ENCODE measurements at regions not wholly inside any gene's neighbourhood (a gene's known extent, or its start where the extent isn't known, plus 50 kb on each side); places are given as distances from the start of the nearest gene placed in this dataset.

DNA sequence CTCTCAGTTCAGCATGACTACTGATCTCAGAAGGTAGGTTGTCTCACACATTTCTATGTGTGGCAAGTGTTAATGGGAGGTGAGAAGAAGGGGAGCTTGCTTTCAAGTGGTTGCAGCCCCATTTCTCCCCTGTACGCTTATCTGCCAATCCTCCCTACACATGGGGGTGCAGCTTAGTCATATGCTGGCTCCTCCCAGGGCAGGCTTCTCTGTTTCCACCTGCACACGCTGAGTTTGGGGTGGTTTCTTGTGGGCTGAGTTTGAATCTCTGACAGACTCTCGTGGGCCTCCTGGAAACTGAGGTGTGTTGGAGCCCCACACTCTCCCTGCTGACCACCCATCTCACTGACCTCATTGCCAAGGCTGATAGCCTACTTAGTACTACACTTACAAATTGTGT is 435.8 kb upstream of the MTPN start:
- CTCF ChIA-PET = no interaction called here
- no peak overlapping the region for H3K27ac ChIP-seq (ENCODE audit: insufficient read depth, low read depth, low read length)

DNA sequence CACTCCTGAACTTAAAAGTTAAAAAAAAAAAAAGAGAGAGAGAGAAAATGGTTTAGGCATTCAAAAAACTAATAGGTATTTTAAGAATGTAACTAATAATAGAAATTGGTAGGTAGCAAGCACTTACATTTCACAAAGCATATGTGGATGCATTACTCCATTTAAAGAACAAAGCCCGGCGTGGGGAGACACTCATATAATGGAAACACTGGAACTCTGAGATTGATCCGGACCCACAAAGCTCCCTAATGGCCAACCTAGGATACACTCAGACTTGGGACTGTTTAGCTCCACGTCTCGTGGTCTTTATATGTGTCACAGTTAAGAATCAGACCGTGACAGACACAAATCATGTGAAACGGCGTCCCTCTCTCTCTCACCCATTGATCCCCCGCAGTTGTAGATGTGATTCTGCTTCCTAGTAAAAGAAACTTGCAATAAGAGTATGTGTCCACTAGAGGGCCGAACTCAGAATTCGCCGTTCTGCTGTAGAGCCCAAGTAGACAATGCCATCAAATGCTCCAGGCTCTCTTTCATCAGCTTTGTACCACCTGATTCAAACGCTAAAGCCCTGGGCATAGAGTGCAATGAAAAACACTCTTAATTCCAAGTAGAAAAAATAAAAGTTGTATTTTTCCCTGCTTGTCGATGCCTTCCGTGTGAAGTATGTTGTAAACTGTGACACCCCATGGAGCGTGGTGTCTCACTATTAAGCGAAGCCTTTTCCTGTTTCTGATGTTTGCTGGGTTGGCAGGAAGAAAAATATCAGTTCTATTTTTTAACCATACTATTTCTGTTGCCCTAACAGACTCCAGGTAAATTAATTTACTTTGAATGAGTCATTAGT is 429.0 kb upstream of the MTPN start:
- no peak overlapping the region for H3K9ac ChIP-seq (replicated peaks; ENCODE audit: extremely low read depth, insufficient read depth, low read length)
- DNase-seq (ENCODE audit: low read depth, low spot score) (peak; percentile 48), FAIRE-seq (peak; percentile 88)
- dilution Hi-C loops (cut with MboI; ENCODE audit: extremely low pct_ligation_motif_present, low sequenced_read_pairs) = no loop called here
- POLR2A ChIA-PET = no interaction called here
- H3K4me3 ChIP-seq (replicated peaks in 1 of 3; ENCODE audit: insufficient read depth in 1 of 3, low read depth in 1 of 3, low read length in 3 of 3) = no peak overlapping the region
- H4K20me1 ChIP-seq (replicated peaks; ENCODE audit: control insufficient read depth, extremely low read depth, insufficient read depth, low read length) = no peaks in the 10 kb centered on the region
- intact Hi-C loops (cut with micrococcal nuclease) = loop anchor here (1.0 to 5.0 kb wide), 3 partner anchors 466 to 1048 kb away; no protein-coding TSS in a partner anchor
- H2AFZ ChIP-seq (ENCODE audit: low read depth, low read length) = peak overlapping the region; percentile 51
- BruUV-seq (replicated peaks) = no TSS peak
- CTCF ChIA-PET = interaction anchor here (0.7 to 1.9 kb wide), 3 partner anchors 683 to 1187 kb away, joined by 3 to 13 read pairs (median 6); no protein-coding TSS in a partner anchor
- H3K36me3 ChIP-seq (ENCODE audit: control insufficient read depth in 2 of 2, extremely low read depth in 1 of 2, insufficient read depth in 2 of 2, low read length in 2 of 2) = no peaks in the 10 kb centered on the region
- no peaks in the 10 kb centered on the region for H3K27me3 ChIP-seq (ENCODE audit: control insufficient read depth in 2 of 2, insufficient read depth in 2 of 2, low read length in 2 of 2)
- H3K9me3 ChIP-seq (replicated peaks; ENCODE audit: control insufficient read depth, insufficient read depth, low read length) = no peaks in the 10 kb centered on the region
- TF ChIP-seq EZH2 (IDR thresholded peaks at IDR 0.05; ENCODE audit: borderline replicate concordance, low read depth, low read length, severe bottlenecking) (no peak), GATA2 (IDR thresholded peaks at IDR 0.05; ENCODE audit: insufficient read depth, insufficient read length, low read depth, low read length) (no peak), MYC (IDR thresholded peaks at IDR 0.05; ENCODE audit: low read depth, low read length) (no peak), POLR2A (IDR thresholded peaks at IDR 0.05; ENCODE audit: low read depth, low read length) (no peak), JUN (IDR thresholded peaks at IDR 0.05; ENCODE audit: borderline replicate concordance, insufficient read depth, insufficient read length, low read depth) (no peak), POLR2AphosphoS5 (IDR thresholded peaks at IDR 0.05; ENCODE audit: insufficient read depth, low read depth, low read length) (no peak)
- TF ChIP-seq, protein P1, sequence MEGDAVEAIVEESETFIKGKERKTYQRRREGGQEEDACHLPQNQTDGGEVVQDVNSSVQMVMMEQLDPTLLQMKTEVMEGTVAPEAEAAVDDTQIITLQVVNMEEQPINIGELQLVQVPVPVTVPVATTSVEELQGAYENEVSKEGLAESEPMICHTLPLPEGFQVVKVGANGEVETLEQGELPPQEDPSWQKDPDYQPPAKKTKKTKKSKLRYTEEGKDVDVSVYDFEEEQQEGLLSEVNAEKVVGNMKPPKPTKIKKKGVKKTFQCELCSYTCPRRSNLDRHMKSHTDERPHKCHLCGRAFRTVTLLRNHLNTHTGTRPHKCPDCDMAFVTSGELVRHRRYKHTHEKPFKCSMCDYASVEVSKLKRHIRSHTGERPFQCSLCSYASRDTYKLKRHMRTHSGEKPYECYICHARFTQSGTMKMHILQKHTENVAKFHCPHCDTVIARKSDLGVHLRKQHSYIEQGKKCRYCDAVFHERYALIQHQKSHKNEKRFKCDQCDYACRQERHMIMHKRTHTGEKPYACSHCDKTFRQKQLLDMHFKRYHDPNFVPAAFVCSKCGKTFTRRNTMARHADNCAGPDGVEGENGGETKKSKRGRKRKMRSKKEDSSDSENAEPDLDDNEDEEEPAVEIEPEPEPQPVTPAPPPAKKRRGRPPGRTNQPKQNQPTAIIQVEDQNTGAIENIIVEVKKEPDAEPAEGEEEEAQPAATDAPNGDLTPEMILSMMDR (IDR thresholded peaks at IDR 0.05; ENCODE audit: extremely low read depth in 1 of 2, insufficient read depth in 1 of 2, low read depth in 1 of 2, low read length in 2 of 2) = peak; percentile 55 to 67
- no peaks in the 10 kb centered on the region for H3K9me1 ChIP-seq (replicated peaks; ENCODE audit: control insufficient read depth, extremely low read depth, insufficient read depth, low read length)
- H3K4me2 ChIP-seq (ENCODE audit: insufficient read depth, low read length) = no peak overlapping the region
- H3K79me2 ChIP-seq (ENCODE audit: control insufficient read depth, insufficient read depth, low read length) = no peaks in the 10 kb centered on the region
- H3K4me1 ChIP-seq (ENCODE audit: control insufficient read depth, extremely low read depth, insufficient read depth, low read length) = no peaks in the 10 kb centered on the region
- no peak overlapping the region for H3K27ac ChIP-seq (ENCODE audit: insufficient read depth, low read depth, low read length)

More for the DNA sequence above, 435.8 kb upstream of the MTPN start:
- no peaks in the 10 kb centered on the region for H3K36me3 ChIP-seq (ENCODE audit: control insufficient read depth in 2 of 2, extremely low read depth in 1 of 2, insufficient read depth in 2 of 2, low read length in 2 of 2)
- no peaks in the 10 kb centered on the region for H3K9me1 ChIP-seq (replicated peaks; ENCODE audit: control insufficient read depth, extremely low read depth, insufficient read depth, low read length)
- H2AFZ ChIP-seq (ENCODE audit: low read depth, low read length) = no peak overlapping the region
- no peak overlapping the region for H3K9ac ChIP-seq (replicated peaks; ENCODE audit: extremely low read depth, insufficient read depth, low read length)
- H3K27me3 ChIP-seq (ENCODE audit: control insufficient read depth in 2 of 2, insufficient read depth in 2 of 2, low read length in 2 of 2) = no peaks in the 10 kb centered on the region
- no peak overlapping the region for H3K4me2 ChIP-seq (ENCODE audit: insufficient read depth, low read length)
- no peaks in the 10 kb centered on the region for H3K9me3 ChIP-seq (replicated peaks; ENCODE audit: control insufficient read depth, insufficient read depth, low read length)
- no peak for FAIRE-seq
- no peak for DNase-seq (ENCODE audit: low read depth, low spot score)
- no peaks in the 10 kb centered on the region for H4K20me1 ChIP-seq (replicated peaks; ENCODE audit: control insufficient read depth, extremely low read depth, insufficient read depth, low read length)
- no peak overlapping the region for H3K4me3 ChIP-seq (replicated peaks in 1 of 3; ENCODE audit: insufficient read depth in 1 of 3, low read depth in 1 of 3, low read length in 3 of 3)
- TF ChIP-seq JUN (IDR thresholded peaks at IDR 0.05; ENCODE audit: borderline replicate concordance, insufficient read depth, insufficient read length, low read depth) = no peak
- TF ChIP-seq MYC (IDR thresholded peaks at IDR 0.05; ENCODE audit: low read depth, low read length) = no peak
- no peak for TF ChIP-seq POLR2AphosphoS5 (IDR thresholded peaks at IDR 0.05; ENCODE audit: insufficient read depth, low read depth, low read length)
- H3K4me1 ChIP-seq (ENCODE audit: control insufficient read depth, extremely low read depth, insufficient read depth, low read length) = no peaks in the 10 kb centered on the region
- no peaks in the 10 kb centered on the region for H3K79me2 ChIP-seq (ENCODE audit: control insufficient read depth, insufficient read depth, low read length)
- no TSS peak for BruUV-seq (replicated peaks)
- intact Hi-C loops (cut with micrococcal nuclease) (no loop called here), dilution Hi-C loops (cut with MboI; ENCODE audit: extremely low pct_ligation_motif_present, low sequenced_read_pairs) (no loop called here)
- POLR2A ChIA-PET = no interaction called here

All from endothelial cell of umbilical vein (primary cell).